Colonic mucosa (tissue), 4 donors: ENCODE measurements at regions not wholly inside any gene's neighbourhood (a gene's known extent, or its start where the extent isn't known, plus 50 kb on each side); places are given as distances from the start of the nearest gene placed in this dataset.

Experiments
- DNase-seq: peaks from one replicate; pipeline ENCODE4 v3.0.0-alpha.2; 2020
- H3K27ac ChIP-seq: fragments of 200-600 bp; one replicate; pipeline ENCODE4 v1.8.0; 2021
- H3K27me3 ChIP-seq: fragments of 200-600 bp; one replicate; pipeline ENCODE4 v1.8.0; 2021
- H3K36me3 ChIP-seq: fragments of 200-600 bp; one replicate; pipeline ENCODE4 v1.8.0; 2021
- H3K4me1 ChIP-seq: fragments of 200-600 bp; one replicate; pipeline ENCODE4 v1.8.0; 2021; ENCODE audit warnings: mild to moderate bottlenecking
- H3K4me3 ChIP-seq: fragments of 200-600 bp; one replicate; pipeline ENCODE4 v1.8.0; 2021
- H3K9ac ChIP-seq, 2 donors: one replicate each; pipeline ENCODE4 v1.7.0; 2013; ENCODE audit warnings: control low read depth in 2 of 2, low read depth in 2 of 2, low read length in 2 of 2
- H3K9me3 ChIP-seq: fragments of 200-600 bp; one replicate; pipeline ENCODE4 v1.8.0; 2021
- intact Hi-C: fragments of 100-400 bp; cut with DNase I; formaldehyde crosslinking; loops from one replicate; pipeline ENCODE4 v1.14.1; 2022
- TF ChIP-seq, protein P1 (sequence below): fragments of 200-600 bp; IDR thresholded peaks from one replicate; pipeline ENCODE4 v1.8.0; 2022; ENCODE audit warnings: antibody characterized with exemption, mild to moderate bottlenecking
- donor health status: healthy.
- donor health status: DM: no; HTN: no; CAD: no.
- donor health status: DM: no; HTN: no; CAD: no.

DNA sequence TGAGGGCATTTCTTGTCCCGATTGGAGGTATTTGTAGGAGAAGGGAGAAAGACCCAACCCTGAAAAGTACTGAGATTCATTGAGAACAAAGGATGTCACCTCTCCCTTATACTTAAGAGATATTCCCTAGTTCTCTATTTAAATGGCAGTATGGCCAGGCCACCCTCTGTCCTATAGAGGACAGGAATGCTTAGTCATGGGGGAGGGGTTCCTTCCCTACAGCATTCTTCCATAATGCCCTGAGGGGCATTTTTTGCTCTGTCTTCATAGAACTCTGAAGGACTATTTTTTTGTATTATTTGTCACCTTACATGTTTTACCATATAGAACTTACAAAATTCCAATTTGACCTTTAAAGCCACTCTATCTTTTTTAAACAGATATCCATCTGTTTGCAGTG lies 176.3 kb downstream of the TMEM161B start:
- TF ChIP-seq, protein P1, sequence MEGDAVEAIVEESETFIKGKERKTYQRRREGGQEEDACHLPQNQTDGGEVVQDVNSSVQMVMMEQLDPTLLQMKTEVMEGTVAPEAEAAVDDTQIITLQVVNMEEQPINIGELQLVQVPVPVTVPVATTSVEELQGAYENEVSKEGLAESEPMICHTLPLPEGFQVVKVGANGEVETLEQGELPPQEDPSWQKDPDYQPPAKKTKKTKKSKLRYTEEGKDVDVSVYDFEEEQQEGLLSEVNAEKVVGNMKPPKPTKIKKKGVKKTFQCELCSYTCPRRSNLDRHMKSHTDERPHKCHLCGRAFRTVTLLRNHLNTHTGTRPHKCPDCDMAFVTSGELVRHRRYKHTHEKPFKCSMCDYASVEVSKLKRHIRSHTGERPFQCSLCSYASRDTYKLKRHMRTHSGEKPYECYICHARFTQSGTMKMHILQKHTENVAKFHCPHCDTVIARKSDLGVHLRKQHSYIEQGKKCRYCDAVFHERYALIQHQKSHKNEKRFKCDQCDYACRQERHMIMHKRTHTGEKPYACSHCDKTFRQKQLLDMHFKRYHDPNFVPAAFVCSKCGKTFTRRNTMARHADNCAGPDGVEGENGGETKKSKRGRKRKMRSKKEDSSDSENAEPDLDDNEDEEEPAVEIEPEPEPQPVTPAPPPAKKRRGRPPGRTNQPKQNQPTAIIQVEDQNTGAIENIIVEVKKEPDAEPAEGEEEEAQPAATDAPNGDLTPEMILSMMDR: no peak
- Histone ChIP-seq H3K4me3 (no peak overlapping the region), H3K9ac (no peak overlapping the region), H3K4me1 (no peaks in the 10 kb centered on the region), H3K9me3 (no peaks in the 10 kb centered on the region), H3K36me3 (no peaks in the 10 kb centered on the region), H3K27ac (no peak overlapping the region), H3K27me3 (no peaks in the 10 kb centered on the region)
- no peak for DNase-seq
- intact Hi-C loops: no loop called here

DNA sequence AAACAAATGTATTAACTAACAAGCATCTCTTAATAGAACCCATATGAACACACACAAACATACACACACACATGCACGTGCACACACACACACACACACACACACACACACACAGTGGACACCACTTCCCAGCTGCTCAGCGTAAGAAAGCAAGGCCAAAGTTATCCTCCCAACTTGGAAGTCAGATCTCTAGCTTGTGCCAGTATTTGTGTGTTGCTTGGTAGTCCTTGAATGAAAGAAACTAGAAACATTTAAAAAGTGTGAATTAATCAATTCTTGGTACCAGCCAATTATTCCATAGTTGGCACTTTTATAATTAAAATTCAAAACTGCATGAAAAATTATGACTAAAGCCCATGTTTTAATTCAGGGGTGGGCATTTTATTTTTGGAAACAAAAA lies 178.1 kb downstream of the TMEM161B start:
- no peaks in the 10 kb centered on the region for H3K27me3 ChIP-seq
- no peak overlapping the region for H3K4me3 ChIP-seq
- no peak for DNase-seq
- H3K4me1 ChIP-seq: no peaks in the 10 kb centered on the region
- TF ChIP-seq, protein P1: no peak
- H3K9me3 ChIP-seq: no peaks in the 10 kb centered on the region
- intact Hi-C loops: no loop called here
- no peak overlapping the region for H3K27ac ChIP-seq
- H3K36me3 ChIP-seq: no peaks in the 10 kb centered on the region
- H3K9ac ChIP-seq: no peak overlapping the region

DNA sequence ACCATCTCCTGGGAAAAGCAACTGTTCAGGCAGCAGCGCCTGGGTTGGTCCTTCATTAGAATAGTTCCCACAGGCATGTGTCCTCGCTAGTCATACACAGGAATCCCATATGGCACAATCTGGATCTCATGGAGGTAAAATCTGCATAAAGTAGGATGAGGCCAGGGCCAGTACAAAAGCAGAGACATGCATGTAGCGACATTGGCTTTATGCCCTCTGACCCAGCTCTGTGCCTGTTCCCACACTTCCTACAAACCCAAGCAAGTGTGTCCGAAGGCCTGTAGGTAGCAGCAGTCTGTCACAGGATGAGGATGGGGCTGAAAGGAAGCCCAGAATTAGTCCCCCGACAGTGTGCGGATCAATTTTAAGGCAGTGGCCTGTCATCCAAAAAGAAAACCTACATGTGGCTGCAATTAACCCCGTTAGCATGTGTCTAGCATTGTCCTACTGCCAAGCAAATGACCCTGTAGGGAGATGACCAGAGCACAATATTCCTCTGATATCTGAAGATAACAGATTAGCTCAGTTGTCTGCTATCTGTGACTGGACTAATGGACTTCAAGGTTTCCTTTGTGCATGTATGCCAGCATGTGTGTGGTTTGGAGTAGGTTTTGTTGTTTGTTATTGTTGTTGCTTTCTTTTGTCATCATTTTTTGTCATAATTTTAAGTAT lies 178.8 kb downstream of the TMEM161B start:
- H3K9me3 ChIP-seq: no peaks in the 10 kb centered on the region
- H3K4me3 ChIP-seq: no peak overlapping the region
- H3K27me3 ChIP-seq: no peaks in the 10 kb centered on the region
- H3K4me1 ChIP-seq: no peaks in the 10 kb centered on the region
- H3K27ac ChIP-seq: no peak overlapping the region
- no peaks in the 10 kb centered on the region for H3K36me3 ChIP-seq
- intact Hi-C loops: no loop called here
- TF ChIP-seq, protein P1: no peak
- no peak overlapping the region for H3K9ac ChIP-seq
- no peak for DNase-seq

DNA sequence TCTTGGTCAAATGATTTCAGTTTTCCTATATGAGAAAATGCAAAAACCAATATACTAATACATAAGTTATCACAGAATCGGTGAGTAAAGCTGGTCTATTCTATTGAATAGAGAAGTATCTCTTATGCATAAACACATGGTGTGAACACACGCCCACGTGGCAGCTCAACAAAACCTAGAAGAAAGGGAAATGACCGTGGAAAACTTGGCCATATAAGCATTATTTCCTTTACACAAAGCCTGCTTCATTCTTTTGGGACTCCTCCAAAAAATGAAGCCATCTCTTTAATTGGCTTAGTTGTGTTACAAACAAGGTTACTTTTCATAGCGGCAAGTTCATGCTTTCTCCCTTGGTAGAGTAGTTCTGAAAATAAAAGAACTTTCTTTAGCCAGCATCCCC lies 183.2 kb downstream of the TMEM161B start:
- TF ChIP-seq, protein P1: no peak
- DNase-seq: no peak
- Histone ChIP-seq H3K4me3 (no peak overlapping the region), H3K9me3 (no peaks in the 10 kb centered on the region), H3K9ac (no peak overlapping the region), H3K27me3 (no peaks in the 10 kb centered on the region), H3K4me1 (no peaks in the 10 kb centered on the region), H3K27ac (no peak overlapping the region), H3K36me3 (no peaks in the 10 kb centered on the region)
- intact Hi-C loops: no loop called here

DNA sequence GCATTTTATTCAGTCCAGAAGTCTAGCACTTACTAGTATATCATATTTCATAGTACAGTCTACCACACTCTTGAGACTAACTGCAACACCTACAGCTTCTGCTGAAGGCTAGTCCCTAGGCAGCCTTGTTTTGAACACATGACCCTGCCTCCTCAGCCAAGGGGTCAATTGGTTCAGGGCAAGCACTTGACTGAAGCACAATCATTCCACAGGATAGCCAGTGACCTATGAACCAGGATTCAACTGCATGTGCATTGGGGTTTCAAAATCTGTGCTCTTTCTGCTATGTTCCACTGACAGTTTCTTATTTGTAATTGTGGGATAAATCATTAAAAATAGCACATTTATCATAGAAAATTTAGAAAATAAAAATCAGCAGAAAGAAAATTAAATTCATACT lies 186.8 kb downstream of the TMEM161B start:
- DNase-seq: no peak
- intact Hi-C loops: no loop called here
- Histone ChIP-seq H3K4me1 (no peaks in the 10 kb centered on the region), H3K27ac (no peak overlapping the region), H3K27me3 (no peaks in the 10 kb centered on the region), H3K9me3 (no peaks in the 10 kb centered on the region), H3K36me3 (no peaks in the 10 kb centered on the region), H3K9ac (no peak overlapping the region), H3K4me3 (no peak overlapping the region)
- TF ChIP-seq, protein P1: no peak
